Neural crest cell (in vitro differentiated cells): ENCODE measurements at regions not wholly inside any gene's neighbourhood (a gene's known extent, or its start where the extent isn't known, plus 50 kb on each side); places are given as distances from the start of the nearest gene placed in this dataset.
"Not testable (repeated sequence)": the region's sequence is repeated elsewhere in the genome, so short reads cannot be mapped to it uniquely, and the experiment has no call there.

Experiments
- DNase-seq: peaks from one replicate; pipeline ENCODE4 v3.0.0; 2021; ENCODE audit warnings: low read depth, mixed read lengths, low spot score
- H3K27ac Mint-ChIP-seq: one replicate; pipeline ENCODE4 v1.8.0; 2021; ENCODE audit warnings: mild to moderate bottlenecking, mixed read lengths; ENCODE audit not compliant: unreplicated experiment
- H3K27me3 Mint-ChIP-seq: 2 replicates; pipeline ENCODE4 v1.8.0; 2021; ENCODE audit warnings: low read depth, mild to moderate bottlenecking, mixed read lengths
- H3K36me3 Mint-ChIP-seq: 2 replicates; pipeline ENCODE4 v1.8.0; 2021; ENCODE audit warnings: low read depth, mild to moderate bottlenecking, mixed read lengths
- H3K4me1 Mint-ChIP-seq: 2 replicates; pipeline ENCODE4 v1.8.0; 2021; ENCODE audit warnings: mixed read lengths
- H3K4me3 Mint-ChIP-seq: one replicate; pipeline ENCODE4 v1.8.0; 2021; ENCODE audit warnings: mild to moderate bottlenecking, mixed read lengths
- H3K9me3 Mint-ChIP-seq: 2 replicates; pipeline ENCODE4 v1.8.0; 2021; ENCODE audit warnings: mixed read lengths
- TF ChIP-seq, protein P1 (sequence below): fragments of 200-600 bp; sonication (generic); conservative IDR thresholded peaks from 2 replicates; pipeline ENCODE4 v1.5.0; 2021; ENCODE audit warnings: antibody characterized with exemption, mild to moderate bottlenecking

DNA sequence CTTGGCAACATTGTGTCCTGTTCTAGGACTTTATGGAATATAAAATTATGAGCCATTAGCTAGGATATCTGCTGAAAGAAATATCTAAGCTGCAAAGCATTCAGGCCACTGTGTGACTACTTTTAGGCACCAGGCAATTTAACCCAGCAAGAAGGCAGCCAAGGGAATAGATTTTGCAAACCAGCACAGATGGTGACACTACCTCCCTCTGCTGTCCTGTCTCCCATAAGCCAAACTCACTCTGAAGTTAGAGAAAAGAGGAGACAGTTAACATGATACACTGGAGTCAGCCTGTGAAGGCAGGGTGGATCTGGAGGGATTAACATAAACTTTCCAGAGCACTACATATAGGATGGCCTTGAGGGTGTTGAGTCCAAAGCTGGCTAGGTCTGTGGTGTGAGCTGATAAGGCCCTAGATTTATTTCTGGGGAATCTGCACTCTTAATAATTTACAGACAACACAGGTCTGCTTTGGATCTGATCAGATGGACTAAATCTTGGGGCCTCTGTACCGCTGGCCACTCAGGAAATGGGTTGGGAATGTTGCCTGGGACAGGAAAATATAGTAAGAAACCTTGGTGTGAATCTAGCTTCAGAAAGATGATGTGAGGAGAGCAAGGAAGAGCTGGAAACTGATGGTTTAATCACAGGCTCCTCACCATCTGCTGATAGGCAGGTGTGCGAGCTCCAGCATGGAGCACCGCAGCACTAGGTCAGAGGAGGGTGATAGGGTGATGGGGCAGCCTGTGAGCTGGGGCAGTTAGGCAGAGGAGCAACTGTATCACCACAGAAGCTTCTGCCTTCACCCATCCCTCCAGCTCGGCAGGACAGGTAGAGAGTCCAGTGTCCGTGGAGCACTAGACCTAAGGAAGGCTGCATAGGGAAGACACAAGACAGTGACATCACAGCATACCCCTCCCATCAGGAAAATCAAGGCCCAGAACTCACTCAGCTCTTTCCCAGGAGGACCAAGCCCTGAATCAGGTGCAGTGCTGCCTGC is 229.9 kb upstream of the PRSS1 start:
- TF ChIP-seq, protein P1, sequence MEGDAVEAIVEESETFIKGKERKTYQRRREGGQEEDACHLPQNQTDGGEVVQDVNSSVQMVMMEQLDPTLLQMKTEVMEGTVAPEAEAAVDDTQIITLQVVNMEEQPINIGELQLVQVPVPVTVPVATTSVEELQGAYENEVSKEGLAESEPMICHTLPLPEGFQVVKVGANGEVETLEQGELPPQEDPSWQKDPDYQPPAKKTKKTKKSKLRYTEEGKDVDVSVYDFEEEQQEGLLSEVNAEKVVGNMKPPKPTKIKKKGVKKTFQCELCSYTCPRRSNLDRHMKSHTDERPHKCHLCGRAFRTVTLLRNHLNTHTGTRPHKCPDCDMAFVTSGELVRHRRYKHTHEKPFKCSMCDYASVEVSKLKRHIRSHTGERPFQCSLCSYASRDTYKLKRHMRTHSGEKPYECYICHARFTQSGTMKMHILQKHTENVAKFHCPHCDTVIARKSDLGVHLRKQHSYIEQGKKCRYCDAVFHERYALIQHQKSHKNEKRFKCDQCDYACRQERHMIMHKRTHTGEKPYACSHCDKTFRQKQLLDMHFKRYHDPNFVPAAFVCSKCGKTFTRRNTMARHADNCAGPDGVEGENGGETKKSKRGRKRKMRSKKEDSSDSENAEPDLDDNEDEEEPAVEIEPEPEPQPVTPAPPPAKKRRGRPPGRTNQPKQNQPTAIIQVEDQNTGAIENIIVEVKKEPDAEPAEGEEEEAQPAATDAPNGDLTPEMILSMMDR = no peak
- Mint-ChIP-seq H3K36me3 (no peaks in the 10 kb centered on the region), H3K9me3 (no peaks in the 10 kb centered on the region), H3K4me3 (no peak overlapping the region), H3K27me3 (peaks cover 25% of the 10 kb centered on the region), H3K4me1 (no peaks in the 10 kb centered on the region), H3K27ac (no peak overlapping the region)
- no peak for DNase-seq

DNA sequence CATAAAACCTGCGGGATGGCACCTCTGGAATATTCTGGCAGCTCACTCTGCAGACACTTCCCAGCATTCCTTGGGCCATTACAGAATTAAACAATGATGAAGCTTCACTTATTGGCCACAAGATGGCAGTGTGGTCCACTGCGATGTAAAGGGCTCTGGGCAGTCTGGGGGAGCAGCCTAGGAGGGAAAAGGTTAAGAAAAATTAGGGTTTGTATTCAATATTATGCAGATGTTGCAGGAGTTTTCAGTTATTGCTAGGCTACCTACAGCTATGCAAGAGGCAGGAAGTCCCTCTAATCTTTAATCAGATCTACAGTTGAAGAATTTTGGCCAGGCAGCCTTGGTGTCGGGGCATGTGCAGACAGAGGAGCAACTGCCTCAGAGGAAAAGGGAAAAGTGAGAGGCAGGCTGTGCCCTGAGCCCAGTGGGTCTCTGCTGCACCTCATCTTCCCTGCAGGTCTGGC is 233.2 kb upstream of the PRSS1 start:
- no peak overlapping the region for H3K27ac Mint-ChIP-seq
- no peaks in the 10 kb centered on the region for H3K9me3 Mint-ChIP-seq
- no peaks in the 10 kb centered on the region for H3K36me3 Mint-ChIP-seq
- peak; percentile 18 for DNase-seq
- H3K27me3 Mint-ChIP-seq = peaks cover 22% of the 10 kb centered on the region
- TF ChIP-seq, protein P1 = peak; percentile 86
- no peak overlapping the region for H3K4me3 Mint-ChIP-seq
- no peaks in the 10 kb centered on the region for H3K4me1 Mint-ChIP-seq

DNA sequence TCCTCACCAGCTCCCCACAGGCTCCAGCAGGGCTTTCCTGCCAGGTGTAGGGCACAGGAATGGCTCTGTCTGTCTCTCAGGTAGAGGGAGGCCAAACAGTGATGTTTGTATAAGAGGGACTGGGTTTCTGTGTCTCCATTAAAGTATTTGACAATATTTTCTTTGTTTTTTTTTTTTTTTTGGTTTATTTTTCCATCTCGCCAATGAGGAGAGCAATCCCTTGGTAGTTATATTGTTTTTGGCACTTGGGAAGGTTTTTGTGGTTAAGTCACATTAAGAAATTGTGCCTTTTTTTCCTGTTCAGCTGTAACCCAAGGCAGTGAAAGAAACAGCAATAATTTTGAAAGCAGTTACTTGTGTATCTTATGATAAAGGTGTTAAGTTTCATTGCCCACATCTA is 234.6 kb upstream of the PRSS1 start:
- not testable (repeated sequence) for H3K4me1 Mint-ChIP-seq, H3K4me3 Mint-ChIP-seq, H3K36me3 Mint-ChIP-seq, H3K27ac Mint-ChIP-seq, H3K9me3 Mint-ChIP-seq, DNase-seq
- peaks cover 21% of the 10 kb centered on the region for H3K27me3 Mint-ChIP-seq

DNA sequence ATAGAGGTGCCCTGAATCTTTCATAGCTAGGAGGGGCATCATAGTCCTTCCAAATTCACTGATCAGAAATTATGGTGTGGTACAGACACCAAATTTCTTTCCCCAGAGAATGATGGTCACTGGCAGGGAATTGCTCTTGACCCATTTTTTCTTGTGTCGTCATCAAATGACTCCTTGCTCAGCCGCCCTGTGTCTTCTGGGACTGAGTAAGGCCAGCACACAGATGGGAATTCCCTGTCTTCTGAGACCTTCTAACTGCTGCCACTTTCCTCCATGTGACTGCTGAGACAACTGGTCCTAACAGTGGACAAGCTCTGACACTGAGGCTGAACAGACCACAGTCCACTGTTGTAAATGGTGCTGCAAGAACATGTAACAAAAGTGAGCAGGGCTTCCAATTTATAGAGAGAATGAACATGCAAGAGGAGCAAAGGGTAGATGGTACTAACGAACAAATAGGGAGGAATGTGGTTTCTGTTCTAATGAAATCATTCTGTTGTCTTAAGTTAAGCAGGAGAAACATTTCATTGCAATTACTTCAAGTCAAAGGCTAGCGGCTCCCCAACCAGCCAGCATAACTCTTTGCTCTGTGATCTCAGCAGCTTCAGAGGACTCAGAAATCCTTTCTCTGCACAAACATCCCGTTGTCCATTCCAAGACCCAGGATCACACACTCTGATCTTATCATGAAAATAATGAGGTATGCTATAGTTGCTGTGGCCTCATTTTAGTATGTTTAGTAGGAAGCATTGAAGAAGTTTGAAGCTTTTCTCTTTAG is 235.9 kb upstream of the PRSS1 start:
- Mint-ChIP-seq H3K36me3 (no peaks in the 10 kb centered on the region), H3K27me3 (peaks cover 12% of the 10 kb centered on the region), H3K4me3 (no peak overlapping the region), H3K27ac (no peak overlapping the region), H3K9me3 (no peaks in the 10 kb centered on the region), H3K4me1 (no peaks in the 10 kb centered on the region)
- DNase-seq = no peak
- TF ChIP-seq, protein P1 = no peak

DNA sequence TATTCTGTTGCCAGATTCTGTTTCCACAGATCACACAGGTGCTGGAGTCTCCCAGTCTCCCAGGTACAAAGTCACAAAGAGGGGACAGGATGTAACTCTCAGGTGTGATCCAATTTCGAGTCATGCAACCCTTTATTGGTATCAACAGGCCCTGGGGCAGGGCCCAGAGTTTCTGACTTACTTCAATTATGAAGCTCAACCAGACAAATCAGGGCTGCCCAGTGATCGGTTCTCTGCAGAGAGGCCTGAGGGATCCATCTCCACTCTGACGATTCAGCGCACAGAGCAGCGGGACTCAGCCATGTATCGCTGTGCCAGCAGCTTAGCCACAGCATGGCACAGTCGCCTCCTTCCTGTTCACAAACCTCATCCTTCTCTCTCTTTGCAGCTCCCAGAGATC is 237.5 kb upstream of the PRSS1 start:
- H3K4me1 Mint-ChIP-seq = no peaks in the 10 kb centered on the region
- peaks cover 12% of the 10 kb centered on the region for H3K27me3 Mint-ChIP-seq
- no peaks in the 10 kb centered on the region for H3K36me3 Mint-ChIP-seq
- no peak overlapping the region for H3K4me3 Mint-ChIP-seq
- DNase-seq = no peak
- TF ChIP-seq, protein P1 = no peak
- H3K9me3 Mint-ChIP-seq = no peaks in the 10 kb centered on the region
- H3K27ac Mint-ChIP-seq = no peak overlapping the region
